ENCODE measurements at regions not wholly inside any gene's neighbourhood (a gene's known extent, or its start where the extent isn't known, plus 50 kb on each side); places are given as distances from the start of the nearest gene placed in this dataset.

- H2AFZ ChIP-seq (ENCODE audit: insufficient read depth, low read depth, low read length, poor library complexity, severe bottlenecking), result no peak overlapping the region
- ATAC-seq (ENCODE audit: low read depth) (no peak), DNase-seq (no peak)
- peaks cover 0 to 15% (median 1%) of the 10 kb centered on the region in 4 experiments for H3K27me3 ChIP-seq (replicated peaks in 1 of 4; ENCODE audit: control extremely low read depth in 1 of 4, control insufficient read depth in 3 of 4, insufficient read depth in 4 of 4, low read length in 3 of 4)
- CTCF ChIA-PET, result no interaction called here
- intact Hi-C loops (cut with micrococcal nuclease), result no loop called here
- no peak overlapping the region for H3K4me3 ChIP-seq (ENCODE audit: control extremely low read depth in 1 of 5, extremely low read depth in 1 of 5, insufficient read depth in 1 of 5, low read depth in 2 of 5, low read length in 4 of 5)
- TF ChIP-seq CTCF (IDR thresholded peaks at IDR 0.05) (no peak), EZH2 (IDR thresholded peaks at IDR 0.05; ENCODE audit: borderline replicate concordance, insufficient read depth, low read depth, low read length, poor library complexity, severe bottlenecking) (no peak)
- no peaks in the 10 kb centered on the region for H4K20me1 ChIP-seq (ENCODE audit: control insufficient read depth, insufficient read depth, low read length, poor library complexity, severe bottlenecking)
- no peak overlapping the region for H3K9ac ChIP-seq (ENCODE audit: low read length)
- H3K4me1 Mint-ChIP-seq, result no peaks in the 10 kb centered on the region
- no peaks in the 10 kb centered on the region for H3K36me3 ChIP-seq (replicated peaks in 1 of 2; ENCODE audit: control extremely low read depth in 1 of 2, control insufficient read depth in 1 of 2, extremely low read depth in 1 of 2, insufficient read depth in 2 of 2, low read length in 1 of 2)
- H3K9me3 ChIP-seq (ENCODE audit: control extremely low read depth in 1 of 3, control insufficient read depth in 2 of 3, insufficient read depth in 1 of 3, low read length in 2 of 3), result peaks cover 0 to 3% (median 0%) of the 10 kb centered on the region in 3 donors
- no peak overlapping the region for H3K27ac ChIP-seq (ENCODE audit: low read length in 2 of 2)
- no peaks in the 10 kb centered on the region for H3K79me2 ChIP-seq (ENCODE audit: control insufficient read depth, insufficient read depth, low read length)
- H3K27me3 Mint-ChIP-seq, result peaks cover 50% of the 10 kb centered on the region
- H3K27ac Mint-ChIP-seq, result no peak overlapping the region
- H3K4me2 ChIP-seq (replicated peaks; ENCODE audit: low read depth, low read length, poor library complexity, severe bottlenecking), result no peak overlapping the region
- 91% methylated on average over 9 of the region's 9 CpGs for WGBS (ENCODE audit: insufficient coverage)
- POLR2A ChIA-PET, result no interaction called here
- no peaks in the 10 kb centered on the region for H3K4me1 ChIP-seq (ENCODE audit: control insufficient read depth in 2 of 2, insufficient read depth in 2 of 2, low read length in 2 of 2)
- no peak overlapping the region for H3K4me3 Mint-ChIP-seq
- no peaks in the 10 kb centered on the region for H3K9me3 Mint-ChIP-seq (ENCODE audit: insufficient read depth)
Measured at GRCh38 chr11:44421090-44421675, 111.2 kb upstream of the ALX4 start.

GRCh38 chr11:44423289-44423688 is 113.3 kb upstream of the ALX4 start:
- H3K9me3 ChIP-seq (ENCODE audit: control extremely low read depth in 1 of 3, control insufficient read depth in 2 of 3, insufficient read depth in 1 of 3, low read length in 2 of 3), result peaks cover 0 to 3% (median 0%) of the 10 kb centered on the region in 3 donors
- Mint-ChIP-seq H3K27ac (no peak overlapping the region), H3K27me3 (peaks cover 58% of the 10 kb centered on the region)

More at GRCh38 chr11:44423289-44423688, 113.3 kb upstream of the ALX4 start:
- Histone ChIP-seq H3K4me2 (replicated peaks; ENCODE audit: low read depth, low read length, poor library complexity, severe bottlenecking) (no peak overlapping the region), H3K36me3 (replicated peaks in 1 of 2; ENCODE audit: control extremely low read depth in 1 of 2, control insufficient read depth in 1 of 2, extremely low read depth in 1 of 2, insufficient read depth in 2 of 2, low read length in 1 of 2) (no peaks in the 10 kb centered on the region), H3K9ac (ENCODE audit: low read length) (no peak overlapping the region), H4K20me1 (ENCODE audit: control insufficient read depth, insufficient read depth, low read length, poor library complexity, severe bottlenecking) (no peaks in the 10 kb centered on the region), H3K27me3 (replicated peaks in 1 of 4; ENCODE audit: control extremely low read depth in 1 of 4, control insufficient read depth in 3 of 4, insufficient read depth in 4 of 4, low read length in 3 of 4) (peaks cover 0 to 20% (median 2%) of the 10 kb centered on the region in 4 experiments), H3K4me1 (ENCODE audit: control insufficient read depth in 2 of 2, insufficient read depth in 2 of 2, low read length in 2 of 2) (no peaks in the 10 kb centered on the region), H3K27ac (ENCODE audit: low read length in 2 of 2) (no peak overlapping the region), H3K4me3 (ENCODE audit: control extremely low read depth in 1 of 5, extremely low read depth in 1 of 5, insufficient read depth in 1 of 5, low read depth in 2 of 5, low read length in 4 of 5) (no peak overlapping the region), H3K79me2 (ENCODE audit: control insufficient read depth, insufficient read depth, low read length) (no peaks in the 10 kb centered on the region), H2AFZ (ENCODE audit: insufficient read depth, low read depth, low read length, poor library complexity, severe bottlenecking) (no peak overlapping the region)
- intact Hi-C loops (cut with micrococcal nuclease), result no loop called here
- Mint-ChIP-seq H3K4me3 (no peak overlapping the region), H3K4me1 (no peaks in the 10 kb centered on the region), H3K9me3 (ENCODE audit: insufficient read depth) (no peaks in the 10 kb centered on the region)
- ChIA-PET POLR2A (no interaction called here), CTCF (no interaction called here)
- DNase-seq (no peak), ATAC-seq (ENCODE audit: low read depth) (no peak)
- 89% methylated on average over 5 of the region's 5 CpGs for WGBS (ENCODE audit: insufficient coverage)
- no peak for TF ChIP-seq EZH2 (IDR thresholded peaks at IDR 0.05; ENCODE audit: borderline replicate concordance, insufficient read depth, low read depth, low read length, poor library complexity, severe bottlenecking)
- TF ChIP-seq CTCF (IDR thresholded peaks at IDR 0.05), result no peak
